ENCODE measurements at regions not wholly inside any gene's neighbourhood (a gene's known extent, or its start where the extent isn't known, plus 50 kb on each side); places are given as distances from the start of the nearest gene placed in this dataset.

GRCh38 chr3:170728181-170728580 lies 141.8 kb downstream of the RPL22L1 start:
- no peak for DNase-seq

GRCh38 chr3:170727754-170728153 lies 141.9 kb upstream of the SLC7A14 start:
- DNase-seq: no peak

GRCh38 chr3:170726976-170727661 lies 141.2 kb upstream of the SLC7A14 start:
- no peak for DNase-seq

- no peak for DNase-seq
Observed at GRCh38 chr3:170725285-170725731, 139.4 kb upstream of the SLC7A14 start.

- no peak for DNase-seq
Observed at GRCh38 chr3:170724599-170725280, 138.9 kb upstream of the SLC7A14 start.

GRCh38 chr3:170723241-170723640 lies 137.4 kb upstream of the SLC7A14 start:
- DNase-seq: no peak

- no peak for DNase-seq
Observed at GRCh38 chr3:170721563-170721962, 135.7 kb upstream of the SLC7A14 start.

GRCh38 chr3:170719300-170719699 lies 133.4 kb upstream of the SLC7A14 start:
- DNase-seq: no peak

- DNase-seq: no peak
Observed at GRCh38 chr3:170718848-170719247, 133.0 kb upstream of the SLC7A14 start.

GRCh38 chr3:170717410-170718402 lies 131.8 kb upstream of the SLC7A14 start:
- DNase-seq: no peak

GRCh38 chr3:170716172-170716805 lies 130.4 kb upstream of the SLC7A14 start:
- DNase-seq: no peak

- no peak for DNase-seq
Observed at GRCh38 chr3:170714562-170715535, 129.0 kb upstream of the SLC7A14 start.

GRCh38 chr3:170714122-170714521 lies 128.2 kb upstream of the SLC7A14 start:
- no peak for DNase-seq

GRCh38 chr3:170713653-170714052 lies 127.8 kb upstream of the SLC7A14 start:
- DNase-seq: no peak

GRCh38 chr3:170712798-170713197 lies 126.9 kb upstream of the SLC7A14 start:
- DNase-seq: no peak

- DNase-seq: no peak
Observed at GRCh38 chr3:170712336-170712735, 126.5 kb upstream of the SLC7A14 start.

- DNase-seq: no peak
Observed at GRCh38 chr3:170711786-170712185, 125.9 kb upstream of the SLC7A14 start.

GRCh38 chr3:170709046-170709445 lies 123.2 kb upstream of the SLC7A14 start:
- DNase-seq: no peak

- no peak for DNase-seq
Observed at GRCh38 chr3:170707899-170708298, 122.0 kb upstream of the SLC7A14 start.

- DNase-seq: no peak
Observed at GRCh38 chr3:170705131-170705530, 119.3 kb upstream of the SLC7A14 start.

- no peak for DNase-seq
Observed at GRCh38 chr3:170703121-170703588, 117.3 kb upstream of the SLC7A14 start.

All from activated effector memory CD4-positive, alpha-beta T cell treated with anti-CD3 and anti-CD28 coated beads, Interleukin-2, amount 50 U/mL, for 16 hours (primary cell).